B cell (primary cell): ENCODE measurements at regions not wholly inside any gene's neighbourhood (a gene's known extent, or its start where the extent isn't known, plus 50 kb on each side); places are given as distances from the start of the nearest gene placed in this dataset.

Experiments
- CTCF ChIP-seq: fragments of 200-600 bp; IDR thresholded peaks from one replicate; pipeline ENCODE4 v1.8.0; 2022; ENCODE audit warnings: antibody characterized with exemption, mild to moderate bottlenecking
- EZH2 ChIP-seq: IDR thresholded peaks from 2 replicates; pipeline ENCODE4 v1.6.1; 2012; ENCODE audit warnings: borderline replicate concordance, low read depth, mild to moderate bottlenecking, moderate library complexity, low read length; ENCODE audit not compliant: insufficient read depth, poor library complexity, severe bottlenecking

- no peak for TF ChIP-seq CTCF
- TF ChIP-seq EZH2 = no peak
These were observed 94.0 kb downstream of the DNAJB9 start for GRCh38 chr7:108663701-108664100.
